ENCODE measurements at regions not wholly inside any gene's neighbourhood (a gene's known extent, or its start where the extent isn't known, plus 50 kb on each side); places are given as distances from the start of the nearest gene placed in this dataset.

DNA sequence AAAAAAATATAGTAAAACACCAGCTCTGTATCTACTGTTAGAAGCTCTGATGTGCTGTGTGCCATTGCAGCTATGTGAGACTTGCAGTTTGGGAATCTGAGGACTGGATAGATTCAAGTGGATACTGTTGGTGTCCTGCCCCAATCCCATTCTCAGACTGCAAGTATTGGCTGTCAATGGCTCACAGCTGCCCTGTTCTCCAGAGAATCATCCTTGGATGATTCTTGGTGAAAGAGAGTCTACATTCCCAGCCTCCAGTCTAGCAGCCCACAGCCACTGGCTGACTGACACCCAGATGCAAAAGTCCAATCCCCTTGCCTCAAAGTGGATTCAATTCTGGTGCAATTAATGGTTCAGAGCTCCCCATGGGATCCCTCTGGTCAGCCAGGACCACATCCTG, 206.1 kb upstream of the MTNR1B start:
- no peak for TF ChIP-seq POLR2A (IDR thresholded peaks at IDR 0.05)
- TF ChIP-seq, protein P1, sequence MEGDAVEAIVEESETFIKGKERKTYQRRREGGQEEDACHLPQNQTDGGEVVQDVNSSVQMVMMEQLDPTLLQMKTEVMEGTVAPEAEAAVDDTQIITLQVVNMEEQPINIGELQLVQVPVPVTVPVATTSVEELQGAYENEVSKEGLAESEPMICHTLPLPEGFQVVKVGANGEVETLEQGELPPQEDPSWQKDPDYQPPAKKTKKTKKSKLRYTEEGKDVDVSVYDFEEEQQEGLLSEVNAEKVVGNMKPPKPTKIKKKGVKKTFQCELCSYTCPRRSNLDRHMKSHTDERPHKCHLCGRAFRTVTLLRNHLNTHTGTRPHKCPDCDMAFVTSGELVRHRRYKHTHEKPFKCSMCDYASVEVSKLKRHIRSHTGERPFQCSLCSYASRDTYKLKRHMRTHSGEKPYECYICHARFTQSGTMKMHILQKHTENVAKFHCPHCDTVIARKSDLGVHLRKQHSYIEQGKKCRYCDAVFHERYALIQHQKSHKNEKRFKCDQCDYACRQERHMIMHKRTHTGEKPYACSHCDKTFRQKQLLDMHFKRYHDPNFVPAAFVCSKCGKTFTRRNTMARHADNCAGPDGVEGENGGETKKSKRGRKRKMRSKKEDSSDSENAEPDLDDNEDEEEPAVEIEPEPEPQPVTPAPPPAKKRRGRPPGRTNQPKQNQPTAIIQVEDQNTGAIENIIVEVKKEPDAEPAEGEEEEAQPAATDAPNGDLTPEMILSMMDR (IDR thresholded peaks at IDR 0.05) = no peak

Measured in Peyer's patch (tissue), 4 donors.